HEK293 (cell line): ENCODE measurements at regions not wholly inside any gene's neighbourhood (a gene's known extent, or its start where the extent isn't known, plus 50 kb on each side); places are given as distances from the start of the nearest gene placed in this dataset.

Source experiments
- CTCF ChIA-PET: fragments of 350-600 bp; formaldehyde crosslinking; extraction: SDS; loops from one replicate; lab custom pipeline; 2021; ENCODE audit warnings: antibody characterized with exemption; lab: Yijun Ruan, JAX
- POLR2A ChIA-PET: fragments of 300-600 bp; formaldehyde crosslinking; extraction: SDS; loops from one replicate; lab custom pipeline; 2020; ENCODE audit warnings: antibody characterized with exemption, inconsistent platforms; lab: Yijun Ruan, JAX
- H3K27ac ChIP-seq: fragments of 200-500 bp; sonication (Bioruptor generic); 2 replicates; pipeline ENCODE4 v1.5.1; 2014; ENCODE audit warnings: low read depth, low read length, control low read depth, inconsistent platforms; ENCODE audit errors: extremely low read depth
- H3K36me3 ChIP-seq, 2 experiments: fragments of 200-500 bp in 1 of 2; sonication (Bioruptor generic) in 1 of 2; 1 replicate in 1 of 2; 2 replicates in 1 of 2; pipeline ENCODE4 v1.5.1; 2014 to 2017; ENCODE audit warnings: inconsistent platforms in 2 of 2, low read length in 2 of 2; ENCODE audit not compliant: control insufficient read depth in 2 of 2, insufficient read depth in 1 of 2
- H3K4me1 ChIP-seq: fragments of 200-500 bp; sonication (Bioruptor generic); 2 replicates; pipeline ENCODE4 v1.5.1; 2014; ENCODE audit warnings: mild to moderate bottlenecking, low read length, inconsistent platforms; ENCODE audit not compliant: control insufficient read depth, insufficient read depth
- H3K4me3 ChIP-seq: 2 replicates; pipeline ENCODE4 v1.5.1; 2011; ENCODE audit warnings: low read depth, mild to moderate bottlenecking, control low read depth, low read length, moderate library complexity
- H3K9me3 ChIP-seq: fragments of 200-500 bp; sonication (Bioruptor generic); 2 replicates; pipeline ENCODE4 v1.5.1; 2014; ENCODE audit warnings: low read depth, low read length, inconsistent platforms; ENCODE audit not compliant: control insufficient read depth, insufficient read depth
- BCL11B ChIP-seq: fragments of 450-650 bp; formaldehyde crosslinking; IDR thresholded peaks from 2 replicates; pipeline ENCODE4 v1.5.1; 2016; ENCODE audit warnings: low read depth, missing biosample characterization, missing genetic modification characterization
- BCL6B ChIP-seq: fragments of 450-650 bp; formaldehyde crosslinking; IDR thresholded peaks from 2 replicates; pipeline ENCODE4 v1.5.1; 2017; ENCODE audit warnings: missing biosample characterization, missing genetic modification characterization
- SALL2 ChIP-seq: fragments of 450-650 bp; formaldehyde crosslinking; IDR thresholded peaks from 2 replicates; pipeline ENCODE4 v1.5.0; 2017; ENCODE audit warnings: missing biosample characterization, mild to moderate bottlenecking, missing genetic modification characterization, borderline replicate concordance
- SETDB1 ChIP-seq: IDR thresholded peaks from one replicate; pipeline ENCODE4 v1.6.1; 2017; ENCODE audit warnings: mild to moderate bottlenecking, low read length, moderate library complexity, mixed read lengths; ENCODE audit not compliant: insufficient read length
- TCF7L2 ChIP-seq: IDR thresholded peaks from 2 replicates; pipeline ENCODE4 v1.6.1; 2011; ENCODE audit warnings: low read depth, mild to moderate bottlenecking, inconsistent platforms, low read length, moderate library complexity, borderline replicate concordance
- TRIM28 ChIP-seq: IDR thresholded peaks from 2 replicates; pipeline ENCODE4 v1.6.1; 2011; ENCODE audit warnings: low read length, control low read depth, borderline replicate concordance
- ZEB2 ChIP-seq: fragments of 450-650 bp; formaldehyde crosslinking; IDR thresholded peaks from 2 replicates; pipeline ENCODE4 v1.5.1; 2016; ENCODE audit warnings: missing biosample characterization, missing genetic modification characterization
- ZFP69B ChIP-seq: fragments of 450-650 bp; formaldehyde crosslinking; IDR thresholded peaks from 2 replicates; pipeline ENCODE4 v1.5.1; 2016; ENCODE audit warnings: missing biosample characterization, missing genetic modification characterization
- ZNF114 ChIP-seq: fragments of 450-650 bp; formaldehyde crosslinking; IDR thresholded peaks from 2 replicates; pipeline ENCODE4 v1.5.0; 2017; ENCODE audit warnings: missing biosample characterization, missing genetic modification characterization
- ZNF121 ChIP-seq: fragments of 450-650 bp; formaldehyde crosslinking; IDR thresholded peaks from 2 replicates; pipeline ENCODE4 v1.5.1; 2016; ENCODE audit warnings: missing biosample characterization, missing genetic modification characterization
- ZNF202 ChIP-seq: fragments of 450-650 bp; formaldehyde crosslinking; IDR thresholded peaks from 2 replicates; pipeline ENCODE4 v1.5.1; 2016; ENCODE audit warnings: missing biosample characterization, missing genetic modification characterization, borderline replicate concordance
- ZNF214 ChIP-seq: fragments of 450-650 bp; formaldehyde crosslinking; IDR thresholded peaks from 2 replicates; pipeline ENCODE4 v1.5.1; 2017; ENCODE audit warnings: missing biosample characterization, mild to moderate bottlenecking, missing genetic modification characterization, borderline replicate concordance
- ZNF221 ChIP-seq: fragments of 450-650 bp; formaldehyde crosslinking; IDR thresholded peaks from 2 replicates; pipeline ENCODE4 v1.5.1; 2017; ENCODE audit warnings: missing biosample characterization, missing genetic modification characterization, borderline replicate concordance
- ZNF266 ChIP-seq: fragments of 450-650 bp; formaldehyde crosslinking; IDR thresholded peaks from 2 replicates; pipeline ENCODE4 v1.5.1; 2016; ENCODE audit warnings: missing biosample characterization, missing genetic modification characterization, low read depth
- ZNF560 ChIP-seq: fragments of 450-650 bp; formaldehyde crosslinking; IDR thresholded peaks from 2 replicates; pipeline ENCODE4 v1.5.1; 2017; ENCODE audit warnings: missing biosample characterization, missing genetic modification characterization, borderline replicate concordance
- ZNF585B ChIP-seq: fragments of 450-650 bp; formaldehyde crosslinking; IDR thresholded peaks from 2 replicates; pipeline ENCODE4 v1.5.1; 2016; ENCODE audit warnings: missing biosample characterization, missing genetic modification characterization
- ZNF626 ChIP-seq: fragments of 450-650 bp; sonication (Bioruptor Pico); formaldehyde crosslinking; IDR thresholded peaks from 2 replicates; pipeline ENCODE4 v1.5.1; 2018; ENCODE audit warnings: missing biosample characterization, missing genetic modification characterization, inconsistent platforms
- ZNF670 ChIP-seq: fragments of 450-650 bp; formaldehyde crosslinking; IDR thresholded peaks from 2 replicates; pipeline ENCODE4 v1.5.1; 2016; ENCODE audit warnings: missing biosample characterization, missing genetic modification characterization, low read depth
- TF ChIP-seq, protein P1 (sequence below): fragments of 450-650 bp; formaldehyde crosslinking; IDR thresholded peaks from 2 replicates; pipeline ENCODE4 v1.5.1; 2016; ENCODE audit warnings: missing biosample characterization, missing genetic modification characterization
- TF ChIP-seq, protein P2 (sequence below): fragments of 450-650 bp; formaldehyde crosslinking; IDR thresholded peaks from 2 replicates; pipeline ENCODE4 v1.5.1; 2016; ENCODE audit warnings: missing biosample characterization, missing genetic modification characterization
- TF ChIP-seq, protein P3 (sequence below): fragments of 450-650 bp; formaldehyde crosslinking; IDR thresholded peaks from 2 replicates; pipeline ENCODE4 v1.5.0; 2017; ENCODE audit warnings: missing biosample characterization, missing genetic modification characterization, borderline replicate concordance
- TF ChIP-seq, protein P4 (sequence below): fragments of 450-650 bp; formaldehyde crosslinking; IDR thresholded peaks from 2 replicates; pipeline ENCODE4 v1.5.1; 2016; ENCODE audit warnings: missing biosample characterization, missing genetic modification characterization, low read depth

DNA sequence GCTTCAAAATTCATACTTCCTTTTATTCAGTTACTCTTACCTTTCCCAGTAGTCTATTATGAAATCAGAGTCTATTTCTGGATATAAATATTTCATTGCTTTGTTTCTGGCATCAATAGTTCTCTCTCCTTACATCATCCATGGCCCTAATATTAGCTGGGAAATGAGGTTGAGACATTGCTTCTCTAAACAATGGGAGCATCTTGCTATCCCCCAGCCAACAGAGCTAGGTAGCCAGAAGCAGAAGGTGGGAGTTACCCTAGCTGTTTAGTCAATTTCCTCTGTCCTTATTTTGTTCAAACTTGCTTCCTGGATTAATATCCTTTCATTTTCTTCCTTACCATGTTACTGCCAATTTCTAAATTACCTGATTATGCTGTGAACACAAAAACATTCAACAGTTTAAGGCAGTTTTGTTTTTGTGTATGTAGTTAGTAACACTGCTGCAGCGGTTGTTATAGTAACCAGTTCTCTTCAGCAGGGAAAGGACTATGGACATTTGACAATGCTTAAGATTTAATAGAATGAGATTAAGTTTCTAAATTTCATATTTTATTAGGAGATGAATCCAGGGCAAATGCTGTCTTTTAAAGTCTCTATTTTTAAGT is 160.5 kb upstream of the KCNJ3 start:
- no peak for TF ChIP-seq ZNF560 (tag by site-specific recombination)
- TF ChIP-seq ZNF670 (tag by site-specific recombination) = no peak
- no peak for TF ChIP-seq ZNF626 (tag by site-specific recombination)
- TF ChIP-seq ZNF266 = no peak
- TF ChIP-seq BCL11B (tag by site-specific recombination) = no peak
- TF ChIP-seq ZFP69B = no peak
- TF ChIP-seq ZEB2 (tag by site-specific recombination) = no peak
- TF ChIP-seq ZNF114 (tag by site-specific recombination) = no peak
- TF ChIP-seq, protein P1, sequence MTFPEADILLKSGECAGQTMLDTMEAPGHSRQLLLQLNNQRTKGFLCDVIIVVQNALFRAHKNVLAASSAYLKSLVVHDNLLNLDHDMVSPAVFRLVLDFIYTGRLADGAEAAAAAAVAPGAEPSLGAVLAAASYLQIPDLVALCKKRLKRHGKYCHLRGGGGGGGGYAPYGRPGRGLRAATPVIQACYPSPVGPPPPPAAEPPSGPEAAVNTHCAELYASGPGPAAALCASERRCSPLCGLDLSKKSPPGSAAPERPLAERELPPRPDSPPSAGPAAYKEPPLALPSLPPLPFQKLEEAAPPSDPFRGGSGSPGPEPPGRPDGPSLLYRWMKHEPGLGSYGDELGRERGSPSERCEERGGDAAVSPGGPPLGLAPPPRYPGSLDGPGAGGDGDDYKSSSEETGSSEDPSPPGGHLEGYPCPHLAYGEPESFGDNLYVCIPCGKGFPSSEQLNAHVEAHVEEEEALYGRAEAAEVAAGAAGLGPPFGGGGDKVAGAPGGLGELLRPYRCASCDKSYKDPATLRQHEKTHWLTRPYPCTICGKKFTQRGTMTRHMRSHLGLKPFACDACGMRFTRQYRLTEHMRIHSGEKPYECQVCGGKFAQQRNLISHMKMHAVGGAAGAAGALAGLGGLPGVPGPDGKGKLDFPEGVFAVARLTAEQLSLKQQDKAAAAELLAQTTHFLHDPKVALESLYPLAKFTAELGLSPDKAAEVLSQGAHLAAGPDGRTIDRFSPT (tag by site-specific recombination) = no peak
- TF ChIP-seq, protein P2, sequence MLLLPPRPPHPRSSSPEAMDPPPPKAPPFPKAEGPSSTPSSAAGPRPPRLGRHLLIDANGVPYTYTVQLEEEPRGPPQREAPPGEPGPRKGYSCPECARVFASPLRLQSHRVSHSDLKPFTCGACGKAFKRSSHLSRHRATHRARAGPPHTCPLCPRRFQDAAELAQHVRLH (tag by site-specific recombination) = no peak
- TF ChIP-seq, all 188 proteins: peak for 0
- H3K4me3 ChIP-seq = no peak overlapping the region
- no peak overlapping the region for H3K27ac ChIP-seq
- peaks cover 3% of the 10 kb centered on the region; the same call in 1 of the 2 replicates for H3K4me1 ChIP-seq
- H3K9me3 ChIP-seq = no peaks in the 10 kb centered on the region
- POLR2A ChIA-PET = no interaction called here
- H3K36me3 ChIP-seq = no peaks in the 10 kb centered on the region
- CTCF ChIA-PET = no interaction called here

DNA sequence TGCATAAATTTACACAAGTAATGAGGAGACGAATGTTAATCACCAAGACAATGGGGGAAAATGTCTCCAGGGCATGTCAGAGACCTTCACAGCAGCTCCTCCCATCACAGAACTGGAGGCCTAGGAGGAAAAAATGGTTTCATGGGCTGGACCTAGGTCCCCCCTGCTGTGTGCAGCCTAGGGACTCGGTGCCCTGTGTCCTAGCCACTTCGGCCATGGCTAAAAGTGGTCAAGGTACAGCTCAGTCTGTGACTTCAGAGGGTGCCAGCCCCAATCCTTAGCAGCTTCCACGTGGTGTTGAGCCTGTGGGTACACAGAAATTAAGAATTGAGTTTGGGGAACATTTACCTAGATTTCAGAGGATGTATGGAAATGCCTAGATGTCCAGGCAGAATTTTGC is 152.2 kb upstream of the KCNJ3 start:
- ChIA-PET POLR2A (no interaction called here), CTCF (interaction anchor here (0.7 kb wide), 1 partner anchor 321 kb away, joined by 4 read pairs; no protein-coding TSS in a partner anchor)

DNA sequence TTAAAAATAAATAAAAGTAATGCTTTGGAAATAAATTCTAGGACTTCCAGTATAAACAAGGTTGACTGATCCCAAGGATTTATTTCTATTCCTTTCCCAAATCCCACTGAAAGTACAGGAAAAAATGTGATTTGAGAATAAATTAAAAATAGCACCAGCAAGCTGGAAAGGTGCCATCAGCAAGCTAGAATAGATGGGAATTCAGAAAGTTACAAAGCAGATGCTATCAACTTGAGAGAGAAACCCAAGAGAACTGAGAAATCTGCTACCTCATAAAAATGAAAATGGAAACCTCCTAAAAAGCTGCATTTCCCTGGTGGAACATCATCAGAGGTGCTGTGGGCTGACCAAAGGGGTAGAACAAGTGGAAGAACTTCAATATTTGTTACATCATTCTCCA is 148.6 kb upstream of the KCNJ3 start:
- Histone ChIP-seq H3K36me3 (no peaks in the 10 kb centered on the region), H3K4me3 (no peak overlapping the region), H3K9me3 (no peaks in the 10 kb centered on the region), H3K27ac (no peak overlapping the region), H3K4me1 (no peaks in the 10 kb centered on the region)
- CTCF ChIA-PET = no interaction called here
- POLR2A ChIA-PET = no interaction called here
- TF ChIP-seq, protein P3, sequence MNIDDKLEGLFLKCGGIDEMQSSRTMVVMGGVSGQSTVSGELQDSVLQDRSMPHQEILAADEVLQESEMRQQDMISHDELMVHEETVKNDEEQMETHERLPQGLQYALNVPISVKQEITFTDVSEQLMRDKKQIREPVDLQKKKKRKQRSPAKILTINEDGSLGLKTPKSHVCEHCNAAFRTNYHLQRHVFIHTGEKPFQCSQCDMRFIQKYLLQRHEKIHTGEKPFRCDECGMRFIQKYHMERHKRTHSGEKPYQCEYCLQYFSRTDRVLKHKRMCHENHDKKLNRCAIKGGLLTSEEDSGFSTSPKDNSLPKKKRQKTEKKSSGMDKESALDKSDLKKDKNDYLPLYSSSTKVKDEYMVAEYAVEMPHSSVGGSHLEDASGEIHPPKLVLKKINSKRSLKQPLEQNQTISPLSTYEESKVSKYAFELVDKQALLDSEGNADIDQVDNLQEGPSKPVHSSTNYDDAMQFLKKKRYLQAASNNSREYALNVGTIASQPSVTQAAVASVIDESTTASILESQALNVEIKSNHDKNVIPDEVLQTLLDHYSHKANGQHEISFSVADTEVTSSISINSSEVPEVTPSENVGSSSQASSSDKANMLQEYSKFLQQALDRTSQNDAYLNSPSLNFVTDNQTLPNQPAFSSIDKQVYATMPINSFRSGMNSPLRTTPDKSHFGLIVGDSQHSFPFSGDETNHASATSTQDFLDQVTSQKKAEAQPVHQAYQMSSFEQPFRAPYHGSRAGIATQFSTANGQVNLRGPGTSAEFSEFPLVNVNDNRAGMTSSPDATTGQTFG (tag by site-specific recombination) = no peak
- TF ChIP-seq SALL2 (tag by site-specific recombination) = no peak
- TF ChIP-seq BCL6B = no peak
- TF ChIP-seq ZNF214 = no peak
- TF ChIP-seq ZNF202 = no peak
- TF ChIP-seq ZNF121 (tag by site-specific recombination) = no peak
- TF ChIP-seq ZNF221 = no peak
- no peak for TF ChIP-seq TCF7L2
- no peak for TF ChIP-seq TRIM28
- TF ChIP-seq, protein P4, sequence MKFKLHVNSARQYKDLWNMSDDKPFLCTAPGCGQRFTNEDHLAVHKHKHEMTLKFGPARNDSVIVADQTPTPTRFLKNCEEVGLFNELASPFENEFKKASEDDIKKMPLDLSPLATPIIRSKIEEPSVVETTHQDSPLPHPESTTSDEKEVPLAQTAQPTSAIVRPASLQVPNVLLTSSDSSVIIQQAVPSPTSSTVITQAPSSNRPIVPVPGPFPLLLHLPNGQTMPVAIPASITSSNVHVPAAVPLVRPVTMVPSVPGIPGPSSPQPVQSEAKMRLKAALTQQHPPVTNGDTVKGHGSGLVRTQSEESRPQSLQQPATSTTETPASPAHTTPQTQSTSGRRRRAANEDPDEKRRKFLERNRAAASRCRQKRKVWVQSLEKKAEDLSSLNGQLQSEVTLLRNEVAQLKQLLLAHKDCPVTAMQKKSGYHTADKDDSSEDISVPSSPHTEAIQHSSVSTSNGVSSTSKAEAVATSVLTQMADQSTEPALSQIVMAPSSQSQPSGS (tag by site-specific recombination) = no peak

More for the DNA sequence above, 152.2 kb upstream of the KCNJ3 start:
- TF ChIP-seq SETDB1 (peak; percentile 52), ZNF585B (tag by site-specific recombination) (peak; percentile 65), TRIM28 (peak; percentile 56; the same call in 1 of the 2 replicates), TCF7L2 (no peak)
- Histone ChIP-seq H3K4me3 (no peak overlapping the region), H3K36me3 (no peaks in the 10 kb centered on the region), H3K27ac (no peak overlapping the region), H3K9me3 (no peaks in the 10 kb centered on the region), H3K4me1 (no peaks in the 10 kb centered on the region)
